Endothelial cell (in vitro differentiated cells): ENCODE measurements at regions not wholly inside any gene's neighbourhood (a gene's known extent, or its start where the extent isn't known, plus 50 kb on each side); places are given as distances from the start of the nearest gene placed in this dataset.

ENCODE experiments used
- DNase-seq: peaks from one replicate; pipeline ENCODE4 v3.0.0; 2021; ENCODE audit warnings: low spot score
- H3K27ac Mint-ChIP-seq: one replicate; pipeline ENCODE4 v1.8.0; 2021; ENCODE audit warnings: mixed read lengths, inconsistent platforms; ENCODE audit not compliant: unreplicated experiment
- H3K27me3 Mint-ChIP-seq: one replicate; pipeline ENCODE4 v1.8.0; 2021; ENCODE audit warnings: mild to moderate bottlenecking, moderate library complexity, mixed read lengths, inconsistent platforms; ENCODE audit not compliant: unreplicated experiment
- H3K36me3 Mint-ChIP-seq: one replicate; pipeline ENCODE4 v1.8.0; 2021; ENCODE audit warnings: mild to moderate bottlenecking, low read depth, mixed read lengths, inconsistent platforms; ENCODE audit not compliant: unreplicated experiment
- H3K4me1 Mint-ChIP-seq: one replicate; pipeline ENCODE4 v1.8.0; 2021; ENCODE audit warnings: mild to moderate bottlenecking, mixed read lengths, inconsistent platforms; ENCODE audit not compliant: unreplicated experiment
- H3K4me3 Mint-ChIP-seq: one replicate; pipeline ENCODE4 v1.8.0; 2021; ENCODE audit warnings: mild to moderate bottlenecking, mixed read lengths, inconsistent platforms; ENCODE audit not compliant: unreplicated experiment
- H3K9me3 Mint-ChIP-seq: one replicate; pipeline ENCODE4 v1.8.0; 2021; ENCODE audit warnings: mixed read lengths, inconsistent platforms; ENCODE audit not compliant: unreplicated experiment
- TF ChIP-seq, protein P1 (sequence below): fragments of 200-600 bp; sonication (generic); IDR thresholded peaks from one replicate; pipeline ENCODE4 v1.5.0; 2021; ENCODE audit warnings: antibody characterized with exemption; ENCODE audit not compliant: unreplicated experiment

DNA sequence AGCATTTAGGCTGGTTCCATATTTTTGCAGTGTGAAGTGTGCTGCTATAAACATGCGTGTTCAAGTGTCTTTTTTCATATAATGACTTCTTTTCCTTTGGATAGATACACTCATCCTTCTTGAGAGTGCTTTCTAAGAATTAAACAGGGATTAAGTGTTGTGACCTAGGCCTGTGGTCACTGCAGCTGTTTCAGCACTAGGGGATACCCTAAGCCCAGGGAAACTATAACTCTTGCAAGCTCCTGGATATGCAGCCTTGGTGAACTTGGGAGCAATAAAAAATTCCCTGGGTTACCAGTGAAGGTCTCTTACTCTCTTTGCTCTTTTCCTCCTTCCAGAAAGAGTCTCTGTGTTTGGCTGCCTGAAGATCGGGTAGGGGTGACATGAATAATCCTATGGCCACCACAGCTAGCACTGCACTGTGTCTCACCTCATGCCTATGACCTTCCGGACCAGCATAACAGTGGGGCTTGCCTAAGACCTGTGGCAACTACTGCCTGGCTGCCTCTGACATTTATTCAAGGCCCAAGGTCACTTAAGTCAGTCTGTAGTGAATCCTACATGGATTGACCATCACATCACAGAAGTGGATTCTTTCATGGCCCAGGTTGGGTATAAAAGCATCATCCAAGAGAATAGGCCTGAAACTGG is 799.7 kb downstream of the DACH1 start:
- no peak for DNase-seq
- Mint-ChIP-seq H3K27ac (no peak overlapping the region), H3K36me3 (no peaks in the 10 kb centered on the region)

DNA sequence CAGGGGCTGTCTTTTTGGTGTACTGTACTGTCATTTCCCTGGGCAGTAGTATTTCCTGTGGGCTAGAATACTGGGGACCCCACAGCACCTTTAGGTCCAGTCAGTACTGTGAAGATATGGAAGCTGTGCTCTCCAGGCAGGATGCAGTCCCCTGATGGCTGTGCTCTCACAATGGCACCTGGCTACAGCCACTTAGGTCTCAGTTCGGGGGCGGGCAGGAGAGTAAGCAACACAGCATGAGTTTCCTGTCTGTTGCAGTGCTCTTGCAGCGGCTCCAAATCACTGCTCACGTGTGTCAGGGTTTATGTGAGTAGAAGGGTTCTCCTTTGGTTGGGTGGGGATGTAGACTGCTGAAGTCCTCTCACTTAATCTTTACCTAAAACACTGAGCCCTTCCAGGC is 810.4 kb downstream of the DACH1 start:
- Mint-ChIP-seq H3K9me3 (no peaks in the 10 kb centered on the region), H3K4me3 (no peak overlapping the region), H3K36me3 (no peaks in the 10 kb centered on the region), H3K4me1 (peaks cover 7% of the 10 kb centered on the region), H3K27ac (no peak overlapping the region), H3K27me3 (peaks cover 3% of the 10 kb centered on the region)
- DNase-seq, result no peak
- TF ChIP-seq, protein P1, sequence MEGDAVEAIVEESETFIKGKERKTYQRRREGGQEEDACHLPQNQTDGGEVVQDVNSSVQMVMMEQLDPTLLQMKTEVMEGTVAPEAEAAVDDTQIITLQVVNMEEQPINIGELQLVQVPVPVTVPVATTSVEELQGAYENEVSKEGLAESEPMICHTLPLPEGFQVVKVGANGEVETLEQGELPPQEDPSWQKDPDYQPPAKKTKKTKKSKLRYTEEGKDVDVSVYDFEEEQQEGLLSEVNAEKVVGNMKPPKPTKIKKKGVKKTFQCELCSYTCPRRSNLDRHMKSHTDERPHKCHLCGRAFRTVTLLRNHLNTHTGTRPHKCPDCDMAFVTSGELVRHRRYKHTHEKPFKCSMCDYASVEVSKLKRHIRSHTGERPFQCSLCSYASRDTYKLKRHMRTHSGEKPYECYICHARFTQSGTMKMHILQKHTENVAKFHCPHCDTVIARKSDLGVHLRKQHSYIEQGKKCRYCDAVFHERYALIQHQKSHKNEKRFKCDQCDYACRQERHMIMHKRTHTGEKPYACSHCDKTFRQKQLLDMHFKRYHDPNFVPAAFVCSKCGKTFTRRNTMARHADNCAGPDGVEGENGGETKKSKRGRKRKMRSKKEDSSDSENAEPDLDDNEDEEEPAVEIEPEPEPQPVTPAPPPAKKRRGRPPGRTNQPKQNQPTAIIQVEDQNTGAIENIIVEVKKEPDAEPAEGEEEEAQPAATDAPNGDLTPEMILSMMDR, result no peak

More for the DNA sequence above, 799.7 kb downstream of the DACH1 start:
- Mint-ChIP-seq H3K4me1 (no peaks in the 10 kb centered on the region), H3K4me3 (no peak overlapping the region), H3K9me3 (no peaks in the 10 kb centered on the region), H3K27me3 (peaks cover 2% of the 10 kb centered on the region)
- TF ChIP-seq, protein P1, result no peak

DNA sequence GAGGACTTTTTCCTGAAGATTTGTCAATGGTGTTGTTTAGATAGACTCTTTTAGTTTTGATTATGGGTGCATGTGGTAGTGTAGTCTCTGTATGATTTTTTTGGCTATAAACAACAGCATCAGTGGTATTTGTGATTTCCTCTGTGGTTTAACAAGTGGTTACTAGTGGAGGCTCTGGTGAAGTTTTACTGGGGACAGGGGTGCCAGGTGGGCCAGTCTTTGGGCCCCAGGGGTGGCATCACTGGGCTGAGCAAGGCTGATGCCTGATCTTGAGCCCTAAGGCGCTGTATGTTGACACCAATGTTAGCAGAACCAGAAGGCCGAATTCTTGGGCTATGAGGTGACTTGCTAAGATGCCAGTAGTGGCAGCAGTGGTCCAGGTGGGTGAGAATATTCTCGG is 811.4 kb downstream of the DACH1 start:
- peak overlapping the region; percentile 42 for H3K27ac Mint-ChIP-seq
- H3K36me3 Mint-ChIP-seq, result no peaks in the 10 kb centered on the region
- no peak overlapping the region for H3K4me3 Mint-ChIP-seq
- H3K27me3 Mint-ChIP-seq, result peaks cover 3% of the 10 kb centered on the region
- TF ChIP-seq, protein P1, result no peak
- H3K4me1 Mint-ChIP-seq, result peaks cover 7% of the 10 kb centered on the region
- no peak for DNase-seq
- H3K9me3 Mint-ChIP-seq, result no peaks in the 10 kb centered on the region

DNA sequence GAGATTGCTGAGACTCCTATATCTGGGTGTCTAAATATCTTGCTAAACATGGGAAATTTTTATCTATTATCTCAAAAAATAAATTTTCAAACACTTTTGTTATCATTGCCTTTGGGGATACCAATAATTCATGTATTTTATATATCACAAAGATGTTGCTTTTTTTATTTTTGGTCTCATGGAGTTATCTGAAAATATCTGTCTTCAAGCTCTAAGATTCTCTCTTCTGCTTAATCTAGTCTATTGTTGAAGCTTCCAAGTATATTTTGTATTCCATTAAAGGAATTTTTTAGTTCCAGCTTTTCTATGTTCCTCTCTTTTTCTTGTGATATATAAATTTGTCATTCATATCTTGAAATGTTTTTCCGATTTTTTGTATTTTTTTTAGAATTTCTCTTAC is 812.0 kb downstream of the DACH1 start:
- Mint-ChIP-seq H3K27me3 (peaks cover 3% of the 10 kb centered on the region), H3K27ac (no peak overlapping the region), H3K4me3 (no peak overlapping the region), H3K4me1 (peaks cover 7% of the 10 kb centered on the region), H3K36me3 (no peaks in the 10 kb centered on the region), H3K9me3 (no peaks in the 10 kb centered on the region)
- TF ChIP-seq, protein P1, result no peak
- no peak for DNase-seq

DNA sequence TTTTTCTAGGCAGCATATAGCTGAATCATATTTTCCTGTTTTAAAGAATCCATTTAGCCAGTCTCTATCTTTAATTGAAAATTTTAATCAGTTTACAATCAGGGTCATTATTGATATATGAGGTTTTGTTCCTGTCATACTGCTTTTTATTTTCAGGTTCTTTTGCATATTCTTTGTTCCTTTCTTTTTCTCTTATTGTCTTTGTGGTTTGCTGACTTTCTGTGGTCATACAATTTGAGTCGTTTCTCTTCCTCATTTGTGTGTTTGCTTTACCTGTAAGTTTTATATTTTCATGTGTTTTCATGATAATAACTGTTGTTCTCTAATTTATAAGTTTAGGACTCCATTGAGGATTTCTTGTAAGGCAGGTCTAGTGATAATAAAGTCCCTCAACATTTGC is 812.6 kb downstream of the DACH1 start:
- Mint-ChIP-seq H3K4me1 (peaks cover 7% of the 10 kb centered on the region), H3K27ac (no peak overlapping the region), H3K9me3 (no peaks in the 10 kb centered on the region)

More for the DNA sequence above, 812.6 kb downstream of the DACH1 start:
- TF ChIP-seq, protein P1, result no peak
- no peak for DNase-seq
- H3K4me3 Mint-ChIP-seq, result no peak overlapping the region
- peaks cover 3% of the 10 kb centered on the region for H3K27me3 Mint-ChIP-seq
- H3K36me3 Mint-ChIP-seq, result no peaks in the 10 kb centered on the region
